Heart right ventricle (tissue), 16 donors: ENCODE measurements at regions not wholly inside any gene's neighbourhood (a gene's known extent, or its start where the extent isn't known, plus 50 kb on each side); places are given as distances from the start of the nearest gene placed in this dataset.

ENCODE experiments used
- ATAC-seq, 8 donors: fragments of 200-7000 bp; cut with Tn5 transposase; one replicate each; pipeline ENCODE4 v1.9.1; 2020; ENCODE audit warnings: mild to moderate bottlenecking in 8 of 8, moderate library complexity in 8 of 8, moderate number of reproducible peaks in 1 of 8
- DNase-seq, 2 donors: peaks; one replicate each; pipeline ENCODE4 v3.0.0-alpha.2; 2020
- H3K27ac ChIP-seq, 10 donors: fragments of 200-600 bp; sonication (generic) in 2 of 10; one replicate each; pipeline versions ENCODE4 v1.5.0 to v1.8.0; 2020 to 2022; ENCODE audit warnings: mild to moderate bottlenecking in 3 of 10
- H3K27me3 ChIP-seq, 7 donors: fragments of 200-600 bp; one replicate each; pipeline ENCODE4 v1.8.0; 2021 to 2022; ENCODE audit warnings: mild to moderate bottlenecking in 2 of 7
- H3K36me3 ChIP-seq, 9 donors: fragments of 200-600 bp; sonication (generic) in 1 of 9; one replicate each; pipeline versions ENCODE4 v1.5.0 to v1.8.0; 2020 to 2022; ENCODE audit warnings: mild to moderate bottlenecking in 2 of 9
- H3K4me1 ChIP-seq, 9 donors: fragments of 200-600 bp; sonication (generic) in 1 of 9; one replicate each; pipeline versions ENCODE4 v1.5.0 to v1.8.0; 2020 to 2022; ENCODE audit warnings: mild to moderate bottlenecking in 4 of 9
- H3K4me3 ChIP-seq, 10 donors: fragments of 200-600 bp; sonication (generic) in 2 of 10; one replicate each; pipeline versions ENCODE4 v1.5.0 to v1.8.0; 2020 to 2022; ENCODE audit warnings: mild to moderate bottlenecking in 7 of 10, moderate library complexity in 2 of 10
- H3K9me3 ChIP-seq, 11 donors: fragments of 200-600 bp in 10 of 11; sonication (generic) in 2 of 11; one replicate each; pipeline versions ENCODE4 v1.5.0 to v1.8.0; 2013 to 2022; ENCODE audit warnings: mild to moderate bottlenecking in 2 of 11, control low read depth in 1 of 11, moderate library complexity in 1 of 11
- WGBS, 2 donors: extraction: QIAGEN DNeasy Blood & Tissue Kit; methylation state at CpG; one replicate each; pipeline ENCODE4 v1.1.7; 2013; ENCODE audit warnings: inconsistent platforms in 1 of 2; 5-methylcytosine and 5-hydroxymethylcytosine counted together
- intact Hi-C, 10 donors: fragments of 100-400 bp; cut with DNase I; formaldehyde crosslinking; loops; one replicate each; pipeline versions ENCODE4 v1.11.1 to v1.14.2; 2022
- TF ChIP-seq, protein P1 (sequence below), 9 donors: fragments of 200-600 bp; sonication (generic) in 2 of 9; IDR thresholded peaks; one replicate each; pipeline versions ENCODE4 v1.5.0 to v1.8.0; 2021 to 2022; ENCODE audit warnings: antibody characterized with exemption in 9 of 9, mild to moderate bottlenecking in 5 of 9, moderate library complexity in 1 of 9
- donor health status: Arrhythmogenic right ventricular cardiomyopathy.
- donor health status: ischemic (EF 13 %, LVEDD 7.1; RV severe dilation, severe dysfunction).
- donor health status: healthy with polysubstance abuse.
- donor health status: DM: no; HTN: yes; CAD: no.
- donor health status: DM: no; HTN: no; CAD: no.
- donor health status: ischemic (EF 25% LVEDD 6.9; RV normal size, moderate dysfunction).
- donor health status: ischemic (EF 25% LVEDD 5.7; RV mildly dilated, moderate dysfunction).
- donor health status: healthy.
- donor health status: DM: yes; HTN: yes; CAD: no.
- donor health status: Ischemic cardiomyopathy.
- donor health status: ischemic (EF 35%, LVEDD 5.7; RV mildly dilated, moderate dysfunction).
- donor health status: nonischemic (EF 11% LVEDD 7.7; RV severe dilation, severe dysfunction).
- donor health status: DM: yes; HTN: yes; CAD: no.
- donor health status: PGD.
- donor health status: ischemic (EF 29% LVEDD 5.4; RV normal size, mild dysfunction).
- donor health status: nonischemic (EF 23%, LVEDD 6.1; RV moderate dilation, normal function).

GRCh38 chr4:135684001-135684400, 1482.4 kb upstream of the PABPC4L start:
- no peak for ATAC-seq
- intact Hi-C loops: no loop called here
- H3K9me3 ChIP-seq: peaks cover 0 to 16% (median 0%) of the 10 kb centered on the region in 11 donors

GRCh38 chr4:135672202-135672601, 1470.6 kb upstream of the PABPC4L start:
- TF ChIP-seq, protein P1, sequence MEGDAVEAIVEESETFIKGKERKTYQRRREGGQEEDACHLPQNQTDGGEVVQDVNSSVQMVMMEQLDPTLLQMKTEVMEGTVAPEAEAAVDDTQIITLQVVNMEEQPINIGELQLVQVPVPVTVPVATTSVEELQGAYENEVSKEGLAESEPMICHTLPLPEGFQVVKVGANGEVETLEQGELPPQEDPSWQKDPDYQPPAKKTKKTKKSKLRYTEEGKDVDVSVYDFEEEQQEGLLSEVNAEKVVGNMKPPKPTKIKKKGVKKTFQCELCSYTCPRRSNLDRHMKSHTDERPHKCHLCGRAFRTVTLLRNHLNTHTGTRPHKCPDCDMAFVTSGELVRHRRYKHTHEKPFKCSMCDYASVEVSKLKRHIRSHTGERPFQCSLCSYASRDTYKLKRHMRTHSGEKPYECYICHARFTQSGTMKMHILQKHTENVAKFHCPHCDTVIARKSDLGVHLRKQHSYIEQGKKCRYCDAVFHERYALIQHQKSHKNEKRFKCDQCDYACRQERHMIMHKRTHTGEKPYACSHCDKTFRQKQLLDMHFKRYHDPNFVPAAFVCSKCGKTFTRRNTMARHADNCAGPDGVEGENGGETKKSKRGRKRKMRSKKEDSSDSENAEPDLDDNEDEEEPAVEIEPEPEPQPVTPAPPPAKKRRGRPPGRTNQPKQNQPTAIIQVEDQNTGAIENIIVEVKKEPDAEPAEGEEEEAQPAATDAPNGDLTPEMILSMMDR (IDR thresholded peaks at IDR 0.05): no peak
- 34 to 47% methylated on average over 2 of the region's 2 CpGs for WGBS, 2 donors
- no peaks in the 10 kb centered on the region for H3K4me1 ChIP-seq
- DNase-seq: no peak
- H3K4me3 ChIP-seq: no peak overlapping the region
- H3K27me3 ChIP-seq: no peaks in the 10 kb centered on the region
- no peak overlapping the region for H3K27ac ChIP-seq
- no peaks in the 10 kb centered on the region for H3K9me3 ChIP-seq
- peak in 2 of 8 donors; percentile 74 to 80 for ATAC-seq
- intact Hi-C loops: no loop called here
- no peaks in the 10 kb centered on the region for H3K36me3 ChIP-seq

More at GRCh38 chr4:135684001-135684400, 1482.4 kb upstream of the PABPC4L start:
- H3K27ac ChIP-seq: no peak overlapping the region
- no peaks in the 10 kb centered on the region for H3K4me1 ChIP-seq
- DNase-seq: no peak
- no peak overlapping the region for H3K4me3 ChIP-seq
- TF ChIP-seq, protein P1 (IDR thresholded peaks at IDR 0.05): no peak
- H3K27me3 ChIP-seq: no peaks in the 10 kb centered on the region
- H3K36me3 ChIP-seq: no peaks in the 10 kb centered on the region
- 72 to 77% methylated on average over 2 of the region's 2 CpGs for WGBS, 2 donors

DNA sequence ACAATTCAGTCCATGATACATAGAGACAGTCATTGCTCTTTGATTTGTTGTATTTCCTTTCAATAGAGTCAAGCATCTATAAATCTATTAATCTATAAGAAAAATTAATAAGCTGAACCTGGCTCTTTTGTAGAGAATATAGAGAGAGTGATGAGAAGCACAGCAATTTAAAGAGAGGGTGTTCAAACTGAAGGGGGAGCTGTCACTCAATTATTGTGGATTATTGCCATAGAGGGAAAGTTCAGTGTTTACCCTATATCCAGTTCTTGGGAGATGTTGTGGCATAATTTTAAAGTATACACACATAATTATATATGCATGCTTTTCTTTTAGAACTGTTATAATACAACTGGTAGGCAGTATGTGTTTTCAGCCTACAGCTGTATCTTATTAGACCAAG, 1469.0 kb upstream of the PABPC4L start:
- intact Hi-C loops: no loop called here
- ATAC-seq: no peak

More for the DNA sequence above, 1469.0 kb upstream of the PABPC4L start:
- DNase-seq: no peak
- Histone ChIP-seq H3K27me3 (no peaks in the 10 kb centered on the region), H3K4me3 (no peak overlapping the region), H3K9me3 (no peaks in the 10 kb centered on the region), H3K36me3 (no peaks in the 10 kb centered on the region), H3K4me1 (no peaks in the 10 kb centered on the region), H3K27ac (no peak overlapping the region)
- TF ChIP-seq, protein P1 (IDR thresholded peaks at IDR 0.05): no peak
